ENCODE measurements at regions not wholly inside any gene's neighbourhood (a gene's known extent, or its start where the extent isn't known, plus 50 kb on each side); places are given as distances from the start of the nearest gene placed in this dataset.

- TF ChIP-seq CTCF (conservative IDR thresholded peaks at IDR 0.05; ENCODE audit: low read length) (no peak), EZH2phosphoT487 (IDR thresholded peaks at IDR 0.05; ENCODE audit: borderline replicate concordance, low read depth, low read length) (no peak)
- DNase-seq (ENCODE audit: low spot score): no peak
Observed at GRCh38 chr5:125130591-125130990, 384.2 kb upstream of the ZNF608 start.

DNA sequence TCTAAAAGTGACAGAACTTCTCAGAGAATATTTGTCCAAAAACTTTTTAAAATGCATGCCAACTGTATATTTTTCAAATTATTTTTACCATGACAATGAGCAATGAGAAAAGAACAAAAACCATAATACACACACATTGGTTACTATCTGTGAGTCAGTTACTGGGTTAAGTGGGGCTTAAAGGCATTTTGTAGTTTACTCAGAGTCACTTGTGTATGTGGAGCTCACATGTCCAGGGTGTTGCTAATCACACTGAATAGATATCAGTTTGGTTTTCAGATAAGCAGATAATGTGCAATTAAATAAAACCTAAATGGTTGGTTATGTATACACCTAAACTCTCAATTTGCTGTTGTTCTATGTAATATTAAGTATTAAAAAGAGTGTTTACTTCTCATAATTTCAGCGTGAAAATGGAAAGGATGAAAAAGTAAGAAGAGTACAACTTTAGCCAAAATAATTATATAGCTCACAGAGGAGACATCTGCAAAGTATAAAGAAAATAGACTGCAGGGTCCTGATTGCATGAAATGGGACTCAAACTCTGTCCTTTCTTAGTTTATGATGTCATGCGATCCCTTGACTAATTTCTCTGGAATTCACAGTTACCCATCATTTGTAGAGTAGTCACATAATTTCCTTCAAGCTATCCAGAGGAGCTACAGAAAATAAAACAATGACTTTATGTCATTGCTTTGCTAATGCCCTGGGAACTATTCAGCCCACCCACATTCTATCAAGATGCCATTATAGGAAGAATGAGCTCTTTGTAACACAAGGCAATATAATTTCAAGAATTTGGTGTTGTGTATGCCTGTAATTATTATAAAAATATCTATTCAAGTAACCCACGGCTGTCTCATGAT, 388.0 kb upstream of the ZNF608 start:
- no TSS peak for BruUV-seq (replicated peaks)
- Histone ChIP-seq H3K27ac (ENCODE audit: low read depth, low read length, poor library complexity, severe bottlenecking) (no peak overlapping the region), H4K20me1 (ENCODE audit: insufficient read depth, low read length) (no peaks in the 10 kb centered on the region), H3K9me2 (ENCODE audit: insufficient read depth, low read length) (no peaks in the 10 kb centered on the region), H3K4me1 (ENCODE audit: insufficient read depth, low read length, poor library complexity, severe bottlenecking) (no peaks in the 10 kb centered on the region), H3K4me3 (ENCODE audit: low read depth, low read length, poor library complexity, severe bottlenecking) (no peak overlapping the region), H3K36me3 (ENCODE audit: insufficient read depth, low read length) (no peaks in the 10 kb centered on the region), H3K79me2 (ENCODE audit: insufficient read depth, low read depth, low read length) (no peaks in the 10 kb centered on the region), H3K4me2 (ENCODE audit: low read length) (no peak overlapping the region), H2AFZ (ENCODE audit: low read length) (no peak overlapping the region), H3K9me3 (ENCODE audit: low read length) (no peaks in the 10 kb centered on the region)
- DNase-seq (ENCODE audit: low spot score): no peak
- ChIA-PET CTCF (ENCODE audit: unreplicated experiment) (no interaction called here), POLR2A (interaction anchor here (0.6 to 1.4 kb wide), 7 partner anchors 10 to 598 kb away, joined by 3 to 9 read pairs (median 3); no protein-coding TSS in a partner anchor)
- intact Hi-C loops (cut with micrococcal nuclease; ENCODE audit: unreplicated experiment): no loop called here
- TF ChIP-seq EZH2phosphoT487 (IDR thresholded peaks at IDR 0.05; ENCODE audit: borderline replicate concordance, low read depth, low read length) (no peak), CTCF (conservative IDR thresholded peaks at IDR 0.05; ENCODE audit: low read length) (no peak)

More at GRCh38 chr5:125130591-125130990, 384.2 kb upstream of the ZNF608 start:
- no peak overlapping the region for H3K4me3 ChIP-seq (ENCODE audit: low read depth, low read length, poor library complexity, severe bottlenecking)
- intact Hi-C loops (cut with micrococcal nuclease; ENCODE audit: unreplicated experiment): no loop called here
- no peaks in the 10 kb centered on the region for H3K36me3 ChIP-seq (ENCODE audit: insufficient read depth, low read length)
- no peaks in the 10 kb centered on the region for H3K79me2 ChIP-seq (ENCODE audit: insufficient read depth, low read depth, low read length)
- H4K20me1 ChIP-seq (ENCODE audit: insufficient read depth, low read length): no peaks in the 10 kb centered on the region
- no peaks in the 10 kb centered on the region for H3K9me3 ChIP-seq (ENCODE audit: low read length)
- no peak overlapping the region for H3K4me2 ChIP-seq (ENCODE audit: low read length)
- POLR2A ChIA-PET: no interaction called here
- CTCF ChIA-PET (ENCODE audit: unreplicated experiment): no interaction called here
- H3K27ac ChIP-seq (ENCODE audit: low read depth, low read length, poor library complexity, severe bottlenecking): no peak overlapping the region
- no peak overlapping the region for H2AFZ ChIP-seq (ENCODE audit: low read length)
- BruUV-seq (replicated peaks): no TSS peak
- no peaks in the 10 kb centered on the region for H3K4me1 ChIP-seq (ENCODE audit: insufficient read depth, low read length, poor library complexity, severe bottlenecking)
- H3K9me2 ChIP-seq (ENCODE audit: insufficient read depth, low read length): no peaks in the 10 kb centered on the region; the same call in 1 of the 2 replicates

GRCh38 chr5:125137535-125137934, 391.1 kb upstream of the ZNF608 start:
- BruUV-seq (replicated peaks): no TSS peak
- Histone ChIP-seq H3K4me1 (ENCODE audit: insufficient read depth, low read length, poor library complexity, severe bottlenecking) (peaks cover 6% of the 10 kb centered on the region), H3K27ac (ENCODE audit: low read depth, low read length, poor library complexity, severe bottlenecking) (no peak overlapping the region), H3K9me3 (ENCODE audit: low read length) (no peaks in the 10 kb centered on the region), H3K9me2 (ENCODE audit: insufficient read depth, low read length) (no peaks in the 10 kb centered on the region), H2AFZ (ENCODE audit: low read length) (no peak overlapping the region), H3K36me3 (ENCODE audit: insufficient read depth, low read length) (no peaks in the 10 kb centered on the region), H3K4me2 (ENCODE audit: low read length) (no peak overlapping the region), H3K79me2 (ENCODE audit: insufficient read depth, low read depth, low read length) (no peaks in the 10 kb centered on the region), H4K20me1 (ENCODE audit: insufficient read depth, low read length) (no peaks in the 10 kb centered on the region), H3K4me3 (ENCODE audit: low read depth, low read length, poor library complexity, severe bottlenecking) (no peak overlapping the region)
- no peak for TF ChIP-seq EZH2phosphoT487 (IDR thresholded peaks at IDR 0.05; ENCODE audit: borderline replicate concordance, low read depth, low read length)
- no peak for TF ChIP-seq CTCF (conservative IDR thresholded peaks at IDR 0.05; ENCODE audit: low read length)
- POLR2A ChIA-PET: interaction anchor here (0.9 to 1.3 kb wide), 2 partner anchors 12 to 284 kb away, joined by 3 to 5 read pairs; no protein-coding TSS in a partner anchor
- intact Hi-C loops (cut with micrococcal nuclease; ENCODE audit: unreplicated experiment): no loop called here
- CTCF ChIA-PET (ENCODE audit: unreplicated experiment): no interaction called here
- peak; percentile 7 for DNase-seq (ENCODE audit: low spot score)
